Activated naive CD4-positive, alpha-beta T cell treated with anti-CD3 and anti-CD28 coated beads, Interleukin-2, amount 50 U/mL, for 24 hours (primary cell): ENCODE measurements at regions not wholly inside any gene's neighbourhood (a gene's known extent, or its start where the extent isn't known, plus 50 kb on each side); places are given as distances from the start of the nearest gene placed in this dataset.
"Not testable (repeated sequence)": the region's sequence is repeated elsewhere in the genome, so short reads cannot be mapped to it uniquely, and the experiment has no call there.

Source experiments
- H3K27ac Mint-ChIP-seq: one replicate; pipeline ENCODE4 v1.8.0; 2021; ENCODE audit warnings: mild to moderate bottlenecking, mixed read lengths
- H3K27me3 Mint-ChIP-seq: one replicate; pipeline ENCODE4 v1.8.0; 2021; ENCODE audit warnings: mixed read lengths
- H3K36me3 Mint-ChIP-seq: one replicate; pipeline ENCODE4 v1.8.0; 2021; ENCODE audit warnings: mixed read lengths
- H3K4me1 Mint-ChIP-seq: one replicate; pipeline ENCODE4 v1.8.0; 2021; ENCODE audit warnings: mixed read lengths
- H3K4me3 Mint-ChIP-seq: one replicate; pipeline ENCODE4 v1.8.0; 2021; ENCODE audit warnings: mild to moderate bottlenecking, mixed read lengths
- H3K9me3 Mint-ChIP-seq: one replicate; pipeline ENCODE4 v1.8.0; 2021; ENCODE audit warnings: mixed read lengths

- no peaks in the 10 kb centered on the region for H3K4me1 Mint-ChIP-seq
- no peaks in the 10 kb centered on the region for H3K27me3 Mint-ChIP-seq
- H3K9me3 Mint-ChIP-seq: no peaks in the 10 kb centered on the region
- no peak overlapping the region for H3K27ac Mint-ChIP-seq
- H3K4me3 Mint-ChIP-seq: no peak overlapping the region
- no peaks in the 10 kb centered on the region for H3K36me3 Mint-ChIP-seq
Observed at GRCh38 chr14:104475256-104475655, 104.3 kb upstream of the C14orf180 start.

GRCh38 chr14:104475802-104476201 lies 103.8 kb upstream of the C14orf180 start:
- Mint-ChIP-seq H3K36me3 (no peaks in the 10 kb centered on the region), H3K27ac (no peak overlapping the region), H3K27me3 (no peaks in the 10 kb centered on the region), H3K4me3 (no peak overlapping the region), H3K4me1 (no peaks in the 10 kb centered on the region), H3K9me3 (no peaks in the 10 kb centered on the region)

GRCh38 chr14:104476437-104476836 lies 103.1 kb upstream of the C14orf180 start:
- Mint-ChIP-seq H3K4me3 (no peak overlapping the region), H3K4me1 (no peaks in the 10 kb centered on the region), H3K9me3 (no peaks in the 10 kb centered on the region)

GRCh38 chr14:104477117-104477623 lies 102.4 kb upstream of the C14orf180 start:
- Mint-ChIP-seq H3K36me3 (peaks cover 4% of the 10 kb centered on the region), H3K4me1 (no peaks in the 10 kb centered on the region), H3K4me3 (no peak overlapping the region), H3K9me3 (no peaks in the 10 kb centered on the region), H3K27ac (no peak overlapping the region), H3K27me3 (no peaks in the 10 kb centered on the region)

More at GRCh38 chr14:104476437-104476836, 103.1 kb upstream of the C14orf180 start:
- Mint-ChIP-seq H3K27me3 (no peaks in the 10 kb centered on the region), H3K27ac (no peak overlapping the region), H3K36me3 (peaks cover 3% of the 10 kb centered on the region)

GRCh38 chr14:104477666-104478380 lies 101.7 kb upstream of the C14orf180 start:
- no peaks in the 10 kb centered on the region for H3K4me1 Mint-ChIP-seq

GRCh38 chr14:104478656-104479055 lies 100.9 kb upstream of the C14orf180 start:
- H3K27me3 Mint-ChIP-seq: peaks cover 6% of the 10 kb centered on the region
- no peaks in the 10 kb centered on the region for H3K4me1 Mint-ChIP-seq
- H3K27ac Mint-ChIP-seq: no peak overlapping the region
- peaks cover 8% of the 10 kb centered on the region for H3K9me3 Mint-ChIP-seq
- H3K4me3 Mint-ChIP-seq: no peak overlapping the region
- H3K36me3 Mint-ChIP-seq: peaks cover 6% of the 10 kb centered on the region

More at GRCh38 chr14:104477666-104478380, 101.7 kb upstream of the C14orf180 start:
- H3K9me3 Mint-ChIP-seq: peaks cover 2% of the 10 kb centered on the region
- peaks cover 4% of the 10 kb centered on the region for H3K36me3 Mint-ChIP-seq
- H3K27me3 Mint-ChIP-seq: peaks cover 2% of the 10 kb centered on the region
- H3K4me3 Mint-ChIP-seq: no peak overlapping the region
- no peak overlapping the region for H3K27ac Mint-ChIP-seq

GRCh38 chr14:104479901-104480300 lies 99.7 kb upstream of the C14orf180 start:
- H3K36me3 Mint-ChIP-seq: peaks cover 6% of the 10 kb centered on the region
- no peak overlapping the region for H3K4me3 Mint-ChIP-seq
- H3K27ac Mint-ChIP-seq: no peak overlapping the region
- H3K9me3 Mint-ChIP-seq: peaks cover 8% of the 10 kb centered on the region
- H3K4me1 Mint-ChIP-seq: no peaks in the 10 kb centered on the region
- peaks cover 11% of the 10 kb centered on the region for H3K27me3 Mint-ChIP-seq

GRCh38 chr14:104481323-104481722 lies 98.2 kb upstream of the C14orf180 start:
- Mint-ChIP-seq H3K4me1 (no peaks in the 10 kb centered on the region), H3K36me3 (peaks cover 6% of the 10 kb centered on the region), H3K4me3 (no peak overlapping the region), H3K27ac (no peak overlapping the region), H3K9me3 (peaks cover 8% of the 10 kb centered on the region), H3K27me3 (peaks cover 13% of the 10 kb centered on the region)

- peaks cover 15% of the 10 kb centered on the region for H3K27me3 Mint-ChIP-seq
- H3K4me3 Mint-ChIP-seq, H3K9me3 Mint-ChIP-seq, H3K36me3 Mint-ChIP-seq, H3K27ac Mint-ChIP-seq, H3K4me1 Mint-ChIP-seq: not testable (repeated sequence)
Observed at GRCh38 chr14:104482017-104482416, 97.5 kb upstream of the C14orf180 start.

- H3K27ac Mint-ChIP-seq: peak overlapping the region; percentile 55
- peaks cover 18% of the 10 kb centered on the region for H3K27me3 Mint-ChIP-seq
- no peaks in the 10 kb centered on the region for H3K4me1 Mint-ChIP-seq
- peaks cover 16% of the 10 kb centered on the region for H3K9me3 Mint-ChIP-seq
- peaks cover 3% of the 10 kb centered on the region for H3K36me3 Mint-ChIP-seq
- no peak overlapping the region for H3K4me3 Mint-ChIP-seq
Observed at GRCh38 chr14:104486222-104486923, 93.2 kb upstream of the C14orf180 start.

- Mint-ChIP-seq H3K27me3 (no peaks in the 10 kb centered on the region), H3K9me3 (peaks cover 5% of the 10 kb centered on the region), H3K36me3 (no peaks in the 10 kb centered on the region)
Observed at GRCh38 chr14:104494483-104494882, 85.1 kb upstream of the C14orf180 start.

GRCh38 chr14:104496095-104496494 lies 83.5 kb upstream of the C14orf180 start:
- H3K4me1 Mint-ChIP-seq: peaks cover 12% of the 10 kb centered on the region
- H3K9me3 Mint-ChIP-seq: peaks cover 5% of the 10 kb centered on the region
- H3K27me3 Mint-ChIP-seq: no peaks in the 10 kb centered on the region
- no peaks in the 10 kb centered on the region for H3K36me3 Mint-ChIP-seq
- H3K27ac Mint-ChIP-seq: no peak overlapping the region
- no peak overlapping the region for H3K4me3 Mint-ChIP-seq

More at GRCh38 chr14:104494483-104494882, 85.1 kb upstream of the C14orf180 start:
- Mint-ChIP-seq H3K27ac (no peak overlapping the region), H3K4me1 (peaks cover 12% of the 10 kb centered on the region), H3K4me3 (peak overlapping the region; percentile 15)

- Mint-ChIP-seq H3K4me3 (no peak overlapping the region), H3K36me3 (peaks cover 3% of the 10 kb centered on the region), H3K27ac (no peak overlapping the region), H3K27me3 (no peaks in the 10 kb centered on the region), H3K9me3 (peaks cover 14% of the 10 kb centered on the region), H3K4me1 (no peaks in the 10 kb centered on the region)
Observed at GRCh38 chr14:104499784-104500760, 79.5 kb upstream of the C14orf180 start.

GRCh38 chr14:104502060-104502459 lies 77.5 kb upstream of the C14orf180 start:
- Mint-ChIP-seq H3K4me3 (no peak overlapping the region), H3K27me3 (no peaks in the 10 kb centered on the region), H3K27ac (no peak overlapping the region), H3K36me3 (peaks cover 3% of the 10 kb centered on the region), H3K4me1 (no peaks in the 10 kb centered on the region), H3K9me3 (peaks cover 9% of the 10 kb centered on the region)

- no peak overlapping the region for H3K27ac Mint-ChIP-seq
- peaks cover 3% of the 10 kb centered on the region for H3K36me3 Mint-ChIP-seq
- no peak overlapping the region for H3K4me3 Mint-ChIP-seq
- no peaks in the 10 kb centered on the region for H3K4me1 Mint-ChIP-seq
- H3K9me3 Mint-ChIP-seq: peaks cover 9% of the 10 kb centered on the region
- H3K27me3 Mint-ChIP-seq: peaks cover 2% of the 10 kb centered on the region
Observed at GRCh38 chr14:104503691-104504090, 75.9 kb upstream of the C14orf180 start.
